ENCODE measurements at regions not wholly inside any gene's neighbourhood (a gene's known extent, or its start where the extent isn't known, plus 50 kb on each side); places are given as distances from the start of the nearest gene placed in this dataset.
A peak's percentile ranks its signal among the peaks of the same experiment; 100 is the strongest.

DNA sequence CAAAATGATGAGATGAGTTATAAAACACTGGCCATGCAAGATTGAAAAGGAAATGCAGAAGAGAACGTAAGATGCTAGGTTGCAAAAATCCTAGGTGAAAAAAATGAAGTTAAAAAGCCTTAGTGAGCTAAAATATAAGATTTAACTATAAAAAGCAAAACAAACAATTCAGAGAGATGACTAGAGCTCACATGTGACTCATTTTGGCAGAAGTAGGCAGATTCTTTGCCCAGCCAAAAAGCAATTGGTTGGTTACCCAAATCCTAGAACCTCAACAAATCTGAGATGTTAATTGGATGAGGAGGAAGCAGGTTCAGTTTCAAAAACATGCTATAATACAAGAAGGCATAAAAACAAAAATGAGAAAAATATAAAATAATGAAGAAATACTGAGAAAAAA, 249.1 kb downstream of the OGFRL1 start:
- Mint-ChIP-seq H3K27me3 (ENCODE audit: insufficient read depth) (no peaks in the 10 kb centered on the region; the same call in 1 of the 2 replicates), H3K9me3 (no peaks in the 10 kb centered on the region), H3K36me3 (ENCODE audit: low read depth) (no peaks in the 10 kb centered on the region), H3K4me3 (no peak overlapping the region), H3K4me1 (ENCODE audit: low read depth) (peaks cover 30% of the 10 kb centered on the region), H3K27ac (no peak overlapping the region)
- TF ChIP-seq, protein P1, sequence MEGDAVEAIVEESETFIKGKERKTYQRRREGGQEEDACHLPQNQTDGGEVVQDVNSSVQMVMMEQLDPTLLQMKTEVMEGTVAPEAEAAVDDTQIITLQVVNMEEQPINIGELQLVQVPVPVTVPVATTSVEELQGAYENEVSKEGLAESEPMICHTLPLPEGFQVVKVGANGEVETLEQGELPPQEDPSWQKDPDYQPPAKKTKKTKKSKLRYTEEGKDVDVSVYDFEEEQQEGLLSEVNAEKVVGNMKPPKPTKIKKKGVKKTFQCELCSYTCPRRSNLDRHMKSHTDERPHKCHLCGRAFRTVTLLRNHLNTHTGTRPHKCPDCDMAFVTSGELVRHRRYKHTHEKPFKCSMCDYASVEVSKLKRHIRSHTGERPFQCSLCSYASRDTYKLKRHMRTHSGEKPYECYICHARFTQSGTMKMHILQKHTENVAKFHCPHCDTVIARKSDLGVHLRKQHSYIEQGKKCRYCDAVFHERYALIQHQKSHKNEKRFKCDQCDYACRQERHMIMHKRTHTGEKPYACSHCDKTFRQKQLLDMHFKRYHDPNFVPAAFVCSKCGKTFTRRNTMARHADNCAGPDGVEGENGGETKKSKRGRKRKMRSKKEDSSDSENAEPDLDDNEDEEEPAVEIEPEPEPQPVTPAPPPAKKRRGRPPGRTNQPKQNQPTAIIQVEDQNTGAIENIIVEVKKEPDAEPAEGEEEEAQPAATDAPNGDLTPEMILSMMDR (IDR thresholded peaks at IDR 0.05), result no peak
- DNase-seq, result peak; percentile 49

DNA sequence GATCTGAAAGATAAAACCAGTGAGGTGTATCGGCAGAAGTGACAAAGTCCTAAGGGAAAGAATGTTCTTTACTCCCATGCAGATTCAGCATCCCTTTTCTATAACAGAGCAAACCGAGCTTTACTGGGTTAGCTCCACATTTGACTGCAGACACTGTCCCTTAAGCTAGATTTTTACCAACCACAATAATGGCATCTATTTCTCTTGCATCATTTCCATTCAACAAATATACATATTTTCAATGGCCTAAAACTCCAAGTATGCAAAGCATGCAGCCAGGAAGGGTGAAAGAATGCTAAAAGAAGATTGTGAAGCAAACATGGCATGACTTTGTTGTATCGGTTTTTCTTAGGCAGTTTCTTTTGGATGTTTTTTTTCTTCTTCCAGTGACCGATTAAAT, 255.4 kb downstream of the OGFRL1 start:
- Mint-ChIP-seq H3K4me3 (peak overlapping the region; percentile 63), H3K27me3 (ENCODE audit: insufficient read depth) (no peaks in the 10 kb centered on the region), H3K27ac (peak overlapping the region; percentile 16), H3K36me3 (ENCODE audit: low read depth) (no peaks in the 10 kb centered on the region), H3K9me3 (no peaks in the 10 kb centered on the region), H3K4me1 (ENCODE audit: low read depth) (peaks cover 68% of the 10 kb centered on the region)
- DNase-seq, result peak; percentile 38
- TF ChIP-seq, protein P1 (IDR thresholded peaks at IDR 0.05), result no peak

DNA sequence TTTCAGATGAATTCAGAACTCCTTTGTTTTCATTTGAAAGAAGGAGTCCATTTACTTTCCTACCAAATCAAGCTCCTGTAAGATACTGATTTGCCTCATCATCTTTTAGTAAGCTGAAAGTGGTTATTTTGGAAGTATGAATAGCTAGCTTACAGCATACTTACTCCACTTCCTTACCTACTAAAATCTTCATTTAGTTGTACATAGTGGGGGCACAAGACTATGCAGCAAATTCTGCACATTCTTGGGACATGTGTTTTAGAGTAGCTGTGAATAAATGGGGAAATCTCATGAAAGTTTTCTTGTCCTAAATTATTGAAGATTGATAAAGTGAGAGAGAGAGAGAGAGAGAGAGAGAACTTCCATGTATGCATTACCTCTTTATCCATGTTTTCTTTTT, 256.3 kb downstream of the OGFRL1 start:
- TF ChIP-seq, protein P1 (IDR thresholded peaks at IDR 0.05), result no peak
- H3K36me3 Mint-ChIP-seq (ENCODE audit: low read depth), result no peaks in the 10 kb centered on the region
- H3K9me3 Mint-ChIP-seq, result no peaks in the 10 kb centered on the region
- H3K4me1 Mint-ChIP-seq (ENCODE audit: low read depth), result peaks cover 68% of the 10 kb centered on the region
- H3K27me3 Mint-ChIP-seq (ENCODE audit: insufficient read depth), result no peaks in the 10 kb centered on the region
- 0 out of 2 replicates have a peak overlapping the region, but pooled peaks have one; percentile 14 for H3K27ac Mint-ChIP-seq
- DNase-seq, result no peak
- H3K4me3 Mint-ChIP-seq, result no peak overlapping the region

DNA sequence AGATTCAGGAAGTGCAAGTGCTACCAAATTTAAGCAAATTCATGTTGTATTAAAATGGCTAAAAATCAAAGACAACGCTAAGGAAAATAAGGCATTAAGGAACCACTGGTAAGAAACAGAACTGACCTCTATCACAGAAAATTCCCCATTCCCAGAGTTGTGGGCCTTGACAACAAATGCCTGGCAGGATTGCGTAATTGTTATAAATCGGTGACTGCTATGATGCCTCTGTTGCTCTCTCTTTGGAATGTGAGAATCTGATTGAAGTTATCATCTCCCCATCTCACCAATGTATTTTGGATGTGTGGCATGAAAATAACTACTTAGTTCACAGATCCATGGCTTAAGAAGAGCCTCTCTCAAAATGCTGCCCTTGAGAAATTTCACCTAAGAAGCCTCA, 257.3 kb downstream of the OGFRL1 start:
- no peaks in the 10 kb centered on the region for H3K36me3 Mint-ChIP-seq (ENCODE audit: low read depth)
- H3K4me1 Mint-ChIP-seq (ENCODE audit: low read depth), result peaks cover 70% of the 10 kb centered on the region
- H3K27me3 Mint-ChIP-seq (ENCODE audit: insufficient read depth), result no peaks in the 10 kb centered on the region
- H3K9me3 Mint-ChIP-seq, result no peaks in the 10 kb centered on the region
- no peak overlapping the region for H3K27ac Mint-ChIP-seq
- TF ChIP-seq, protein P1 (IDR thresholded peaks at IDR 0.05), result no peak
- no peak overlapping the region for H3K4me3 Mint-ChIP-seq
- DNase-seq, result no peak

DNA sequence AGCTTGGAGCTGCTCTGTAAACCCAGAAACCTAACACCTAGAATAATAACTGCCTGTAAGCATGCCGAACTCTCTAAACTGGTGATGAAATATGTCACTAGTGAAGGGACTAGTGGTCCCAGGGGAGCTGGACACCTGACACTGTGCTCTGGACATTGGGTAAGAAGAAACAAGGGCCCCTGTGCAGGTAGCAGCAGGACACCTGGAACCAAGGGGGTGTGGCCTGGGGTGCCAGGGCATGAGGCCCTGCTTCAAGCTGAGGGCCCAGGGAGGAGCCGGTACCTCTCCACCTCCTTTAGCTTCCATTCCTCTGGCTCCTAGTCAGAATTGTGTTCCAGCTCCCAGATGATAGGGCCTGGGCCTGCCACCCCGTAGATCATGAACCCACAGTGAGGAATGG, 263.2 kb downstream of the OGFRL1 start:
- Mint-ChIP-seq H3K27ac (no peak overlapping the region), H3K4me3 (no peak overlapping the region), H3K36me3 (ENCODE audit: low read depth) (peaks cover 11% of the 10 kb centered on the region)

More for the DNA sequence above, 263.2 kb downstream of the OGFRL1 start:
- Mint-ChIP-seq H3K4me1 (ENCODE audit: low read depth) (peaks cover 25% of the 10 kb centered on the region), H3K27me3 (ENCODE audit: insufficient read depth) (peaks cover 2% of the 10 kb centered on the region), H3K9me3 (peaks cover 18% of the 10 kb centered on the region)
- DNase-seq, result no peak
- TF ChIP-seq, protein P1 (IDR thresholded peaks at IDR 0.05), result no peak
